ENCODE measurements at regions not wholly inside any gene's neighbourhood (a gene's known extent, or its start where the extent isn't known, plus 50 kb on each side); places are given as distances from the start of the nearest gene placed in this dataset.

- Histone ChIP-seq H3K27ac (ENCODE audit: low read depth in 2 of 2, low read length in 1 of 2) (no peak overlapping the region), H3K9me3 (no peaks in the 10 kb centered on the region)
Measured at GRCh38 chr3:158970006-158970405, 168.2 kb downstream of the MFSD1 start.

GRCh38 chr3:158974904-158975303, 173.1 kb downstream of the MFSD1 start:
- ChIA-PET CTCF (interaction anchor here (1.0 kb wide), 1 partner anchor 14 kb away, joined by 3 read pairs; no protein-coding TSS in a partner anchor), POLR2A (no interaction called here)
- Histone ChIP-seq H3K36me3 (replicated peaks in 1 of 2; ENCODE audit: control insufficient read depth in 1 of 2, insufficient read depth in 2 of 2, low read length in 1 of 2) (no peaks in the 10 kb centered on the region), H3K9me3 (no peaks in the 10 kb centered on the region), H4K20me1 (ENCODE audit: insufficient read depth) (no peaks in the 10 kb centered on the region), H3K4me2 (no peak overlapping the region), H3K4me3 (ENCODE audit: low read depth in 2 of 2, low read length in 1 of 2) (no peak overlapping the region), H3K79me2 (ENCODE audit: insufficient read depth) (no peaks in the 10 kb centered on the region), H3K9ac (no peak overlapping the region), H3K4me1 (ENCODE audit: control insufficient read depth in 1 of 2, insufficient read depth in 2 of 2, low read depth in 1 of 2, low read length in 1 of 2) (no peaks in the 10 kb centered on the region; a peak in 2 of 4 replicates), H3K27ac (ENCODE audit: low read depth in 2 of 2, low read length in 1 of 2) (no peak overlapping the region; a peak in 1 of 4 replicates), H3K9me2 (no peaks in the 10 kb centered on the region), H3K27me3 (ENCODE audit: insufficient read depth) (no peaks in the 10 kb centered on the region), H3F3A (replicated peaks; ENCODE audit: insufficient read depth) (no peaks in the 10 kb centered on the region), H2AFZ (ENCODE audit: low read depth) (no peak overlapping the region)
- peak; percentile 16 for DNase-seq
- TF ChIP-seq SIN3A (IDR thresholded peaks at IDR 0.05; ENCODE audit: borderline replicate concordance, low read depth, low read length) (no peak), PBX3 (IDR thresholded peaks at IDR 0.05) (peak; percentile 28), EP300 (IDR thresholded peaks at IDR 0.05; ENCODE audit: borderline replicate concordance in 1 of 2, low read depth in 1 of 2, low read length in 1 of 2) (peak in 1 of 2 experiments; percentile 28; a peak in 1 of 4 replicates), RCOR1 (IDR thresholded peaks at IDR 0.05; ENCODE audit: low read length) (peak; percentile 63; the same call in 1 of the 2 replicates), JUND (IDR thresholded peaks at IDR 0.05) (no peak)
- 16% methylated on average over 1 of the region's 1 CpG for WGBS (ENCODE audit: low lambda C conversion rate)

More at GRCh38 chr3:158970006-158970405, 168.2 kb downstream of the MFSD1 start:
- no peaks in the 10 kb centered on the region for H3K36me3 ChIP-seq (replicated peaks in 1 of 2; ENCODE audit: control insufficient read depth in 1 of 2, insufficient read depth in 2 of 2, low read length in 1 of 2)
- no peak overlapping the region for H3K4me2 ChIP-seq
- no peaks in the 10 kb centered on the region for H4K20me1 ChIP-seq (ENCODE audit: insufficient read depth)
- ChIA-PET POLR2A (no interaction called here), CTCF (no interaction called here)
- no peaks in the 10 kb centered on the region for H3K79me2 ChIP-seq (ENCODE audit: insufficient read depth)
- no peaks in the 10 kb centered on the region for H3K4me1 ChIP-seq (ENCODE audit: control insufficient read depth in 1 of 2, insufficient read depth in 2 of 2, low read depth in 1 of 2, low read length in 1 of 2)
- no peaks in the 10 kb centered on the region for H3K27me3 ChIP-seq (ENCODE audit: insufficient read depth)
- H3F3A ChIP-seq (replicated peaks; ENCODE audit: insufficient read depth), result no peaks in the 10 kb centered on the region
- no peak for DNase-seq
- TF ChIP-seq RAD21 (IDR thresholded peaks at IDR 0.05; ENCODE audit: low read length) (no peak), ELF1 (IDR thresholded peaks at IDR 0.05) (no peak), REST (IDR thresholded peaks at IDR 0.05; ENCODE audit: low read depth, low read length) (no peak), USF1 (IDR thresholded peaks at IDR 0.05; ENCODE audit: borderline replicate concordance, low read depth) (no peak)
- 65% methylated on average over 2 of the region's 2 CpGs for WGBS (ENCODE audit: low lambda C conversion rate)
- no peak overlapping the region for H3K4me3 ChIP-seq (ENCODE audit: low read depth in 2 of 2, low read length in 1 of 2)
- no peak overlapping the region for H3K9ac ChIP-seq
- no peaks in the 10 kb centered on the region for H3K9me2 ChIP-seq
- no peak overlapping the region for H2AFZ ChIP-seq (ENCODE audit: low read depth)
